ENCODE measurements at regions not wholly inside any gene's neighbourhood (a gene's known extent, or its start where the extent isn't known, plus 50 kb on each side); places are given as distances from the start of the nearest gene placed in this dataset.
A peak's percentile ranks its signal among the peaks of the same experiment; 100 is the strongest.

DNA sequence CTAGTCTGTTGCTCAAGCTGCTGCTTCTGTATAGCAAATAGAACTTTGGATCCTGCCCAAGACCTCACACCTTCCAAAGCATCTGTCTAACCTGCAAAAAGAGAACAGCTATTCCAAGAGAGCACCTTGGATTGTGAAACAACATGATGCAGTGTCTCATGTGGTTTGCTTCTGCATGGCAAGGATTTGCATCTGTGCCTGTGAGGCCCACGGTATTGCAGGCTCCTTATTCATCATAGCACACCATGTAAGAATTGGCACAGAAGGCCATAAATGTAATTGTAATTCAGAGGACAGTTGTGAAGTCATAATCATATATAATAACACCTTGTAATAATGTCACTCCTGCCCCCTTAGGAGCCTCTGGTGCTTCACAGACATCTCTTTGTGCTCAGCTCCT lies 147.1 kb downstream of the ZNF674 start (continued):
- TF ChIP-seq ZBTB21 (tag by site-specific recombination; IDR thresholded peaks at IDR 0.05) (no peak), GLIS1 (tag by site-specific recombination; IDR thresholded peaks at IDR 0.05) (no peak), ZFP37 (tag by site-specific recombination; IDR thresholded peaks at IDR 0.05) (no peak), ZNF37A (tag by site-specific recombination; IDR thresholded peaks at IDR 0.05) (no peak)
- TF ChIP-seq, protein P1, sequence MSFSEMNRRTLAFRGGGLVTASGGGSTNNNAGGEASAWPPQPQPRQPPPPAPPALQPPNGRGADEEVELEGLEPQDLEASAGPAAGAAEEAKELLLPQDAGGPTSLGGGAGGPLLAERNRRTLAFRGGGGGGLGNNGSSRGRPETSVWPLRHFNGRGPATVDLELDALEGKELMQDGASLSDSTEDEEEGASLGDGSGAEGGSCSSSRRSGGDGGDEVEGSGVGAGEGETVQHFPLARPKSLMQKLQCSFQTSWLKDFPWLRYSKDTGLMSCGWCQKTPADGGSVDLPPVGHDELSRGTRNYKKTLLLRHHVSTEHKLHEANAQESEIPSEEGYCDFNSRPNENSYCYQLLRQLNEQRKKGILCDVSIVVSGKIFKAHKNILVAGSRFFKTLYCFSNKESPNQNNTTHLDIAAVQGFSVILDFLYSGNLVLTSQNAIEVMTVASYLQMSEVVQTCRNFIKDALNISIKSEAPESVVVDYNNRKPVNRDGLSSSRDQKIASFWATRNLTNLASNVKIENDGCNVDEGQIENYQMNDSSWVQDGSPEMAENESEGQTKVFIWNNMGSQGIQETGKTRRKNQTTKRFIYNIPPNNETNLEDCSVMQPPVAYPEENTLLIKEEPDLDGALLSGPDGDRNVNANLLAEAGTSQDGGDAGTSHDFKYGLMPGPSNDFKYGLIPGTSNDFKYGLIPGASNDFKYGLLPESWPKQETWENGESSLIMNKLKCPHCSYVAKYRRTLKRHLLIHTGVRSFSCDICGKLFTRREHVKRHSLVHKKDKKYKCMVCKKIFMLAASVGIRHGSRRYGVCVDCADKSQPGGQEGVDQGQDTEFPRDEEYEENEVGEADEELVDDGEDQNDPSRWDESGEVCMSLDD (tag by site-specific recombination; IDR thresholded peaks at IDR 0.05): no peak

DNA sequence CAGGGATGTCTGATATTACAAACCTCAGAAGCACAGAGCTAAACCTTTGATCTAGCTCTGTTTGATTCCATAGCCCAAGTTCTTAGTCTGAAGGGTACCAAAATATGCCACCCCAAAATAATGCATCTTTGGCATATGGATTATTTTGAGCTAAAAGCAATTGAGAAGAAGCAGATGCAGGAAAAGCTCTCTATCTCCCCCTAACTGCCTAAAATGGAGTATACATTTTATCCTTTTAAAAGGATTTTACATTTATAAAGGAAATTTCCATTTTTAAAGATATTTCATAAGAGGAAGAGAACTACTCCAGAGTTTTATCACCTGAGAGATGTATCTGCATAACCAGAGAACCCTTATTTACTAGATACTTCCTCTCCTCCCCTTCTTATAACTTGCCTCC lies 158.7 kb downstream of the ZNF674 start:
- Histone ChIP-seq H3K27ac (ENCODE audit: extremely low read depth, low read depth, low read length) (no peak overlapping the region), H3K9me3 (ENCODE audit: control insufficient read depth, insufficient read depth, low read depth, low read length) (no peaks in the 10 kb centered on the region), H3K4me3 (ENCODE audit: low read depth, low read length) (no peak overlapping the region), H3K36me3 (ENCODE audit: control insufficient read depth in 2 of 2, insufficient read depth in 1 of 2, low read length in 2 of 2) (no peaks in the 10 kb centered on the region), H3K4me1 (ENCODE audit: control insufficient read depth, insufficient read depth, low read length) (no peaks in the 10 kb centered on the region)
- ChIA-PET POLR2A (no interaction called here), CTCF (interaction anchor here (0.6 to 2.0 kb wide), 11 partner anchors 10 to 577 kb away, joined by 3 to 14 read pairs (median 3); no protein-coding TSS in a partner anchor)
- TF ChIP-seq ZFHX2 (tag by site-specific recombination; conservative IDR thresholded peaks at IDR 0.05): no peak
- TF ChIP-seq ZNF654 (tag by site-specific recombination; IDR thresholded peaks at IDR 0.05; ENCODE audit: low read depth): peak; percentile 4; the same call in 1 of the 2 replicates

DNA sequence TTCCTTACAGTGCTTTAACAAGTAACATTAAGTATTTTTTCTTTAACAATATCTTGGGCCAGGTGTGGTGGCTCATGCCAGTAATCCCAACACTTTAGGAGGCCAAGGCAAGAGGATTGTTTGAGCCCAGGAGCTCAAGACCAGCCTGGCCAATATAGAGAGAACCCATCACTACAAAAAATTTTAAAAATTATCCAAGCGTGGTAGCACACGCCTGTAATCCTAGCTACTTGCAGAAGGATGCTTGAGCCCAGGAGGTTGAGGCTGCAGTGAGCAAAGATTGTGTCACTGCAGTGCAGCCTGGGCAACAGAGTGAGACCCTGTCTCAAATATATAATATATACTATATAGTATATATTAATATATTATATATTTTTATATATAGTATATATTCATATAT lies 162.2 kb downstream of the ZNF674 start:
- Histone ChIP-seq H3K9me3 (ENCODE audit: control insufficient read depth, insufficient read depth, low read depth, low read length) (no peaks in the 10 kb centered on the region), H3K4me3 (ENCODE audit: low read depth, low read length) (no peak overlapping the region), H3K27ac (ENCODE audit: extremely low read depth, low read depth, low read length) (no peak overlapping the region), H3K36me3 (ENCODE audit: control insufficient read depth in 2 of 2, insufficient read depth in 1 of 2, low read length in 2 of 2) (no peaks in the 10 kb centered on the region), H3K4me1 (ENCODE audit: control insufficient read depth, insufficient read depth, low read length) (no peaks in the 10 kb centered on the region)
- POLR2A ChIA-PET: no interaction called here
- no peak for TF ChIP-seq ZNF274 (IDR thresholded peaks at IDR 0.05; ENCODE audit: low read length)
- no peak for TF ChIP-seq ZNF274 (tag by site-specific recombination; IDR thresholded peaks at IDR 0.05; ENCODE audit: borderline replicate concordance)
- TF ChIP-seq ZNF830 (tag by site-specific recombination; IDR thresholded peaks at IDR 0.05; ENCODE audit: low read depth): no peak
- TF ChIP-seq, protein P2, sequence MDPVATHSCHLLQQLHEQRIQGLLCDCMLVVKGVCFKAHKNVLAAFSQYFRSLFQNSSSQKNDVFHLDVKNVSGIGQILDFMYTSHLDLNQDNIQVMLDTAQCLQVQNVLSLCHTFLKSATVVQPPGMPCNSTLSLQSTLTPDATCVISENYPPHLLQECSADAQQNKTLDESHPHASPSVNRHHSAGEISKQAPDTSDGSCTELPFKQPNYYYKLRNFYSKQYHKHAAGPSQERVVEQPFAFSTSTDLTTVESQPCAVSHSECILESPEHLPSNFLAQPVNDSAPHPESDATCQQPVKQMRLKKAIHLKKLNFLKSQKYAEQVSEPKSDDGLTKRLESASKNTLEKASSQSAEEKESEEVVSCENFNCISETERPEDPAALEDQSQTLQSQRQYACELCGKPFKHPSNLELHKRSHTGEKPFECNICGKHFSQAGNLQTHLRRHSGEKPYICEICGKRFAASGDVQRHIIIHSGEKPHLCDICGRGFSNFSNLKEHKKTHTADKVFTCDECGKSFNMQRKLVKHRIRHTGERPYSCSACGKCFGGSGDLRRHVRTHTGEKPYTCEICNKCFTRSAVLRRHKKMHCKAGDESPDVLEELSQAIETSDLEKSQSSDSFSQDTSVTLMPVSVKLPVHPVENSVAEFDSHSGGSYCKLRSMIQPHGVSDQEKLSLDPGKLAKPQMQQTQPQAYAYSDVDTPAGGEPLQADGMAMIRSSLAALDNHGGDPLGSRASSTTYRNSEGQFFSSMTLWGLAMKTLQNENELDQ (tag by site-specific recombination; IDR thresholded peaks at IDR 0.05; ENCODE audit: low read depth): no peak
- TF ChIP-seq ZNF426 (tag by site-specific recombination; IDR thresholded peaks at IDR 0.05): no peak
- TF ChIP-seq, protein P3, sequence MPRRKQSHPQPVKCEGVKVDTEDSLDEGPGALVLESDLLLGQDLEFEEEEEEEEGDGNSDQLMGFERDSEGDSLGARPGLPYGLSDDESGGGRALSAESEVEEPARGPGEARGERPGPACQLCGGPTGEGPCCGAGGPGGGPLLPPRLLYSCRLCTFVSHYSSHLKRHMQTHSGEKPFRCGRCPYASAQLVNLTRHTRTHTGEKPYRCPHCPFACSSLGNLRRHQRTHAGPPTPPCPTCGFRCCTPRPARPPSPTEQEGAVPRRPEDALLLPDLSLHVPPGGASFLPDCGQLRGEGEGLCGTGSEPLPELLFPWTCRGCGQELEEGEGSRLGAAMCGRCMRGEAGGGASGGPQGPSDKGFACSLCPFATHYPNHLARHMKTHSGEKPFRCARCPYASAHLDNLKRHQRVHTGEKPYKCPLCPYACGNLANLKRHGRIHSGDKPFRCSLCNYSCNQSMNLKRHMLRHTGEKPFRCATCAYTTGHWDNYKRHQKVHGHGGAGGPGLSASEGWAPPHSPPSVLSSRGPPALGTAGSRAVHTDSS (tag by site-specific recombination; IDR thresholded peaks at IDR 0.05): no peak
- no peak for TF ChIP-seq ZNF514 (tag by site-specific recombination; IDR thresholded peaks at IDR 0.05)
- TF ChIP-seq ZNF560 (tag by site-specific recombination; IDR thresholded peaks at IDR 0.05; ENCODE audit: borderline replicate concordance): no peak
- TF ChIP-seq ZNF248 (tag by site-specific recombination; IDR thresholded peaks at IDR 0.05): no peak
- TF ChIP-seq ZNF555 (tag by site-specific recombination; conservative IDR thresholded peaks at IDR 0.05): no peak
- no peak for TF ChIP-seq MYNN (tag by site-specific recombination; IDR thresholded peaks at IDR 0.05; ENCODE audit: borderline replicate concordance)
- TF ChIP-seq, protein P4, sequence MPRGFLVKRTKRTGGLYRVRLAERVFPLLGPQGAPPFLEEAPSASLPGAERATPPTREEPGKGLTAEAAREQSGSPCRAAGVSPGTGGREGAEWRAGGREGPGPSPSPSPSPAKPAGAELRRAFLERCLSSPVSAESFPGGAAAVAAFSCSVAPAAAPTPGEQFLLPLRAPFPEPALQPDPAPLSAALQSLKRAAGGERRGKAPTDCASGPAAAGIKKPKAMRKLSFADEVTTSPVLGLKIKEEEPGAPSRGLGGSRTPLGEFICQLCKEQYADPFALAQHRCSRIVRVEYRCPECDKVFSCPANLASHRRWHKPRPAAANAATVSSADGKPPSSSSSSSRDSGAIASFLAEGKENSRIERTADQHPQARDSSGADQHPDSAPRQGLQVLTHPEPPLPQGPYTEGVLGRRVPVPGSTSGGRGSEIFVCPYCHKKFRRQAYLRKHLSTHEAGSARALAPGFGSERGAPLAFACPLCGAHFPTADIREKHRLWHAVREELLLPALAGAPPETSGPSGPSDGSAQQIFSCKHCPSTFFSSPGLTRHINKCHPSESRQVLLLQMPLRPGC (tag by site-specific recombination; IDR thresholded peaks at IDR 0.05): no peak
- no peak for TF ChIP-seq ZNF202 (tag by site-specific recombination; IDR thresholded peaks at IDR 0.05; ENCODE audit: borderline replicate concordance)
- TF ChIP-seq, protein P5, sequence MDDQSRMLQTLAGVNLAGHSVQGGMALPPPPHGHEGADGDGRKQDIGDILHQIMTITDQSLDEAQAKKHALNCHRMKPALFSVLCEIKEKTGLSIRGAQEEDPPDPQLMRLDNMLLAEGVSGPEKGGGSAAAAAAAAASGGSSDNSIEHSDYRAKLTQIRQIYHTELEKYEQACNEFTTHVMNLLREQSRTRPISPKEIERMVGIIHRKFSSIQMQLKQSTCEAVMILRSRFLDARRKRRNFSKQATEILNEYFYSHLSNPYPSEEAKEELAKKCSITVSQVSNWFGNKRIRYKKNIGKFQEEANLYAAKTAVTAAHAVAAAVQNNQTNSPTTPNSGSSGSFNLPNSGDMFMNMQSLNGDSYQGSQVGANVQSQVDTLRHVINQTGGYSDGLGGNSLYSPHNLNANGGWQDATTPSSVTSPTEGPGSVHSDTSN (CRISPR knock-in tag; IDR thresholded peaks at IDR 0.05): no peak
- CTCF ChIA-PET: no interaction called here

All from HEK293 (cell line).